ENCODE measurements at regions not wholly inside any gene's neighbourhood (a gene's known extent, or its start where the extent isn't known, plus 50 kb on each side); places are given as distances from the start of the nearest gene placed in this dataset.
"Not testable (repeated sequence)": the region's sequence is repeated elsewhere in the genome, so short reads cannot be mapped to it uniquely, and the experiment has no call there.

DNA sequence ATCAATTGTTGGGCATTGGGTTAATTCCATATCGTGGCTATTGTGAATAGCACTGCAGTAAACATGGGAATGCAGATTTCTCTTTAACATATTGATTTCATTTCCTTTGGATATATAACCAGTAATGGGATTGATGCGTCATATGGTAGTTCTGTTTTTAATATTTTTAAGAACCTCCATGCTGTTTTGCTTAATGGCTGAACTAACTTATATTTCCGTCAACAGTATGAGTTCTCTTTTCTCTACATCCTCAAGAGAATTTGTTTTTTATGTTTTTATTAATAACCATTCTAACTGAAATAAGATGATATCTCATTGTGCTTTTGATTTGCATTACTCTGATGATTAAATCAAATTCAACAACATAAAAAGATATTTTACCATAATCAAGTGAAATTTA lies 228.5 kb upstream of the FSIP2 start:
- no peak overlapping the region for H3K27ac ChIP-seq
- no peak for TF ChIP-seq POLR2A (IDR thresholded peaks at IDR 0.05)
- TF ChIP-seq, protein P1, sequence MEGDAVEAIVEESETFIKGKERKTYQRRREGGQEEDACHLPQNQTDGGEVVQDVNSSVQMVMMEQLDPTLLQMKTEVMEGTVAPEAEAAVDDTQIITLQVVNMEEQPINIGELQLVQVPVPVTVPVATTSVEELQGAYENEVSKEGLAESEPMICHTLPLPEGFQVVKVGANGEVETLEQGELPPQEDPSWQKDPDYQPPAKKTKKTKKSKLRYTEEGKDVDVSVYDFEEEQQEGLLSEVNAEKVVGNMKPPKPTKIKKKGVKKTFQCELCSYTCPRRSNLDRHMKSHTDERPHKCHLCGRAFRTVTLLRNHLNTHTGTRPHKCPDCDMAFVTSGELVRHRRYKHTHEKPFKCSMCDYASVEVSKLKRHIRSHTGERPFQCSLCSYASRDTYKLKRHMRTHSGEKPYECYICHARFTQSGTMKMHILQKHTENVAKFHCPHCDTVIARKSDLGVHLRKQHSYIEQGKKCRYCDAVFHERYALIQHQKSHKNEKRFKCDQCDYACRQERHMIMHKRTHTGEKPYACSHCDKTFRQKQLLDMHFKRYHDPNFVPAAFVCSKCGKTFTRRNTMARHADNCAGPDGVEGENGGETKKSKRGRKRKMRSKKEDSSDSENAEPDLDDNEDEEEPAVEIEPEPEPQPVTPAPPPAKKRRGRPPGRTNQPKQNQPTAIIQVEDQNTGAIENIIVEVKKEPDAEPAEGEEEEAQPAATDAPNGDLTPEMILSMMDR (IDR thresholded peaks at IDR 0.05), result no peak
- 92 to 97% methylated on average over 3 of the region's 3 CpGs for WGBS, 2 donors
- no peak for DNase-seq
- no peak overlapping the region for H3K4me3 ChIP-seq
- no peaks in the 10 kb centered on the region for H3K27me3 ChIP-seq
- intact Hi-C loops (cut with DNase I; ENCODE audit: low total_unique reads), result no loop called here
- no peaks in the 10 kb centered on the region for H3K9me3 ChIP-seq
- H3K4me1 ChIP-seq, result no peaks in the 10 kb centered on the region
- H3K36me3 ChIP-seq (ENCODE audit: low read depth, missing control alignments), result no peaks in the 10 kb centered on the region

DNA sequence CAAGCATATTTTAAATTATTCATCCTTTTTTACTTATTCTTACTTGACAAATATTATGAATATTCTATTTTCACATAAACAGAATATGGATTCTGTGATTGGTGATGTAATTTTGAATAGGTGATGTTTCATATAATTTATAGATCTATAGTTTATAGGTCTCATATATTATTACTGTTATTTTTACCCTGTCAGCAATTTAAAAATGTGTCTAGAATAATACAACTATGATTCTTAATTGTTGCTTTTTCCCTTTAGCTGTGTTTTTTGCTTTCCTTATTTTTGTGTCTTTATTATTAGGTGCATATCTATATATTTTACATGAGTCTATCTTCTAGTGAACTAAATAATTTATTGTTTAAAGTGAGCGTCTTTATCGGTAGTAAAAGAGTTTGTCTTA lies 226.7 kb upstream of the FSIP2 start:
- TF ChIP-seq POLR2A (IDR thresholded peaks at IDR 0.05), result no peak
- TF ChIP-seq, protein P1 (IDR thresholded peaks at IDR 0.05), result no peak
- no peaks in the 10 kb centered on the region for H3K27me3 ChIP-seq
- no peaks in the 10 kb centered on the region for H3K9me3 ChIP-seq
- H3K27ac ChIP-seq, result no peak overlapping the region
- intact Hi-C loops (cut with DNase I; ENCODE audit: low total_unique reads), result no loop called here
- H3K36me3 ChIP-seq (ENCODE audit: low read depth, missing control alignments), result no peaks in the 10 kb centered on the region
- WGBS, 2 donors, result 92 to 93% methylated on average over 2 of the region's 2 CpGs
- no peak overlapping the region for H3K4me3 ChIP-seq
- no peaks in the 10 kb centered on the region for H3K4me1 ChIP-seq
- DNase-seq, result no peak

DNA sequence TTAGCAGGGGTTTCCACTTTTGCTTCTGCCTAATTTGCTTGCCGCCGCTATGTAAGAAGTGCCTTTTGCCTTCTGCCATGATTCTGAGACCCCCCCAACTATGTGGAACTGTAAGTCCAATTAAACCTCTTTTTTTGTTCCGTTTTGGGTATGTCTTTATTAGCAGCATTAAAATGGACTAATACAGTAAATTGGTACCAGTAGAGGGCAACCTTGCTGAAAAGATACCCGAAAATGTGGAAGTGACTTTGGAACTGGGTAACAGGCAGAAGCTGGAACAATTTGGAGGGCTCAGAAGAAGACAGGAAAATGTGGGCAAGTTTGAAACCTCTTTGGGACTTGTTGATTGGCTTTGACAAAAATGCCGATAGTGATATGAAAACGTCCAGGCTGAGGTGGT lies 216.1 kb upstream of the FSIP2 start:
- intact Hi-C loops (cut with DNase I; ENCODE audit: low total_unique reads), result no loop called here
- H3K9me3 ChIP-seq, result no peaks in the 10 kb centered on the region
- WGBS, 2 donors, result 83 to 88% methylated on average over 6 of the region's 6 CpGs
- DNase-seq, result no peak
- no peaks in the 10 kb centered on the region for H3K27me3 ChIP-seq
- H3K4me1 ChIP-seq, result no peaks in the 10 kb centered on the region
- no peak for TF ChIP-seq POLR2A (IDR thresholded peaks at IDR 0.05)
- TF ChIP-seq, protein P1 (IDR thresholded peaks at IDR 0.05), result no peak
- no peaks in the 10 kb centered on the region for H3K36me3 ChIP-seq (ENCODE audit: low read depth, missing control alignments)
- H3K4me3 ChIP-seq, result no peak overlapping the region
- no peak overlapping the region for H3K27ac ChIP-seq

DNA sequence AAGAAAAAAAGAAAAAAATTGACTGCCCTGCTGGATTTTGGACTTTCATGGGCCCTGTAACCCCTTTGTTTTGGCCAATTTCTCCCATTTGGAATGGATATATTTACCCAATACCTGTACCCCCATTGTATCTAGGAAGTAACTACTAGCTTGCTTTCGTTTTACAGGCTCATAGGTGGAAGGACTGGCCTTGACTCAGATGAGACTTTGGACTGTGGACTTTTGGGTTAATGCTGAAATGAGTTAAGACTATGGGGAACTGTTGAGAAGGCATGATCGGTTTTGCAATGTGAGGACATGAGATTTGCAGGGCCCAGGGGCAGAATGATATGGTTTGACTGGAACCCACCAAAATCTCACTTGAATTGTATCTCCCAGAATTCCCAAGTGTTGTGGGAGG lies 214.4 kb upstream of the FSIP2 start:
- intact Hi-C loops (cut with DNase I; ENCODE audit: low total_unique reads); H3K27me3 ChIP-seq; H3K4me1 ChIP-seq; DNase-seq; H3K27ac ChIP-seq; H3K36me3 ChIP-seq (ENCODE audit: low read depth, missing control alignments); H3K9me3 ChIP-seq; H3K4me3 ChIP-seq: not testable (repeated sequence)
- 91 to 94% methylated on average over 2 of the region's 2 CpGs for WGBS, 2 donors

DNA sequence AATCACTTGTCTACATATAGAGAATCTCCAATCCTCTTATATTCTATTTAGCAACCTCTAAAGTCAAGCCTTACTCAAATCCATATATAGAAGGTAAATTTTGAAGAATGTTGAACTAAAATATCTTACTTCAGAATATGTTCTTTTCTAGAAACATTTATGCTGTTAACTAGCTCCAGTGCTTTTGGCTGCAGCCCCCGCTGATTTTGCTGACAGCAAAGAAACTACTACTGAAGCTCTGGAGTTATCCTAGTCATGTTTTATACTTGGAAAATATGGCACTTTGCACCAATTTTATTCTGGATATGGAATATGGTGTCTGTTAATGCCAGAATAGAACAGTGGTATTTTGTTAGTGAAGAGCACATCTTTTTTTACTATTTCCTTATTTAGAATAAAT lies 212.4 kb upstream of the FSIP2 start:
- 87 to 88% methylated on average over 1 of the region's 1 CpG for WGBS, 2 donors
- intact Hi-C loops (cut with DNase I; ENCODE audit: low total_unique reads), result no loop called here
- H3K36me3 ChIP-seq (ENCODE audit: low read depth, missing control alignments), result no peaks in the 10 kb centered on the region
- no peaks in the 10 kb centered on the region for H3K9me3 ChIP-seq
- no peak overlapping the region for H3K4me3 ChIP-seq
- H3K27ac ChIP-seq, result no peak overlapping the region
- TF ChIP-seq POLR2A (IDR thresholded peaks at IDR 0.05), result no peak
- TF ChIP-seq, protein P1 (IDR thresholded peaks at IDR 0.05), result no peak
- H3K27me3 ChIP-seq, result no peaks in the 10 kb centered on the region
- H3K4me1 ChIP-seq, result no peaks in the 10 kb centered on the region
- no peak for DNase-seq

Measured in testis (tissue), 2 donors.